Renal cortical epithelial cell (primary cell): ENCODE measurements at regions not wholly inside any gene's neighbourhood (a gene's known extent, or its start where the extent isn't known, plus 50 kb on each side); places are given as distances from the start of the nearest gene placed in this dataset.
A peak's percentile ranks its signal among the peaks of the same experiment; 100 is the strongest.
"Not testable (repeated sequence)": the region's sequence is repeated elsewhere in the genome, so short reads cannot be mapped to it uniquely, and the experiment has no call there.

ENCODE experiments used
- DNase-seq: peaks from one replicate; pipeline ENCODE4 v3.0.0-alpha.2; 2011; ENCODE audit warnings: low read depth

DNA sequence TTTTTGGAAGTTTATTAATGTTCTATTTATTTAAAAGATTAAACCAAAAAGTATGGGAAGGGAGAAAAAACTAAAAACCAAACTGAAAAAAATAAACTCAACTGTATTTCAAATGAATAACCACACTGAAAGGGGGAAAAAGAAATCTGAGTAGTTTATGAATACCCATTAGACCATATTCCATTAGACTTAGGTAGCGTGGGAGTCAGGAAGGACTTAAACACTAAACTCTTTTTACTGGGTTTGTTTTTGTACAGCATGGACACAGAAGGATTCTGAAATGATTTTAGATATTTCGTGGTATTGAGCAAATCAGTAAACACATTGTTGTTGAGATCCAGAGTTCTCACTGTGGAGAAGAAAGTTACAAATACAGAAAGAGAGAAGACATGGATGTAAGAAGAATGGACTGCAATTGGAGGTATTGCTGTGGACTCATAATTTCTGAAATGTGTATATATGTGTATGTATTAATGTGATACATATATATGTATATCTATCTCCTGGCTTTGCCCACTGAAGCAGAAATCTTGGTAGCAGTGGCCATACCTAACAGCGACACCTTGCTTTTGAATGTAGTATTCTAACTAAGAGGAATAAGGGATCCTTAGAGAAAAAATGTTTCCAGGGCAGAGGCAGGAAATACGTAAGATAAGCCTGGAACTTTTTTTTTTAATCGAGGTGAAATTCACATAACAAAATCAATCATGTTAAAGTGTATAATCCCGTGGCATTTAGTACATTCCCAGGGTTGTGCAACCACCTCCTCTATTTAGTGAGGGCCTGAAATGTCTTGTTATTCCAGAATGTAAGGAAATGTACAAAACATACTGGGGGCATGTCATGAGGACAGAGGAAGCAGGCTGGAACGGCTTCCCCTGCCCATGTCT lies 228.8 kb downstream of the SMARCA2 start:
- DNase-seq, result no peak

DNA sequence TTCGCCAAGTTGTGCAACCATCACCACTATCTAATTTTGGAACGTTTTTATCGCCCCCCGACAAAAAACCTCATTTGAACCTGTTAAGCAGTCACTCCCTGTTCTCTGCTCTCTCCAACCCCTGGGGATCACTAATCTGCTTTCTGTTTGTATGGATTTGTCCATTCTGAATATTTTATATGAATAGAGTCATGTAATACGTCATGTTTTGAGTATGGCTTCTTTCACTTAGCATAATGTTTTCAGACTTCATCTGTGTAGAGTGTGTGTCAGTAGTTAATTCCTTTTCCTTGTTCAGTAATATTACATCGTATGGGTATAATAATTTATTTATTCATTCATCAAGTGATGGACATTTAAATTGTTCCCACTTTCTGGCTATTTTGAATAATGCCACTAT lies 232.2 kb downstream of the SMARCA2 start:
- DNase-seq, result no peak

DNA sequence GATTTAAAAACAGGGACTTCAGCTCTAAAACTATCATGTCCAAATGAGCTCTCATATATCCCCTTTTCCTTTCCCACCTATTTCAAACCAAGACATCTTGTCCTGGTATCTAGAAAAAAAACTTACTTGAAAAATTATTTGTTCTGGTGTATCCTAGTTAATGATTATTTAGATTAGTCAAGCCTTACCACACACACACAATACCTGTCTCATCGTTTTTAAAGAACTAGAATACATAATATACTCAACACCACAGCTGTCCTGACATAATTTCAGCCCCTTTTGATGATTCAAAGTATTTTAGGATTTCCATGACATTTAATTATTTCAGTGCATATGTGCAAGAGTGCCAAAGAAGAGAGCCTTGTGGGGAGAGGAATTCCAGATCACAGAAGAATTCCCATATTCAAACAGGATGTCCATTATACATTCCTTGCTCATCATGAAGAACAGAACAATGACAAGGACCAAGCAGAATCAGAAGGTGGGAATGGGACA lies 233.7 kb downstream of the SMARCA2 start:
- peak; percentile 74 for DNase-seq

DNA sequence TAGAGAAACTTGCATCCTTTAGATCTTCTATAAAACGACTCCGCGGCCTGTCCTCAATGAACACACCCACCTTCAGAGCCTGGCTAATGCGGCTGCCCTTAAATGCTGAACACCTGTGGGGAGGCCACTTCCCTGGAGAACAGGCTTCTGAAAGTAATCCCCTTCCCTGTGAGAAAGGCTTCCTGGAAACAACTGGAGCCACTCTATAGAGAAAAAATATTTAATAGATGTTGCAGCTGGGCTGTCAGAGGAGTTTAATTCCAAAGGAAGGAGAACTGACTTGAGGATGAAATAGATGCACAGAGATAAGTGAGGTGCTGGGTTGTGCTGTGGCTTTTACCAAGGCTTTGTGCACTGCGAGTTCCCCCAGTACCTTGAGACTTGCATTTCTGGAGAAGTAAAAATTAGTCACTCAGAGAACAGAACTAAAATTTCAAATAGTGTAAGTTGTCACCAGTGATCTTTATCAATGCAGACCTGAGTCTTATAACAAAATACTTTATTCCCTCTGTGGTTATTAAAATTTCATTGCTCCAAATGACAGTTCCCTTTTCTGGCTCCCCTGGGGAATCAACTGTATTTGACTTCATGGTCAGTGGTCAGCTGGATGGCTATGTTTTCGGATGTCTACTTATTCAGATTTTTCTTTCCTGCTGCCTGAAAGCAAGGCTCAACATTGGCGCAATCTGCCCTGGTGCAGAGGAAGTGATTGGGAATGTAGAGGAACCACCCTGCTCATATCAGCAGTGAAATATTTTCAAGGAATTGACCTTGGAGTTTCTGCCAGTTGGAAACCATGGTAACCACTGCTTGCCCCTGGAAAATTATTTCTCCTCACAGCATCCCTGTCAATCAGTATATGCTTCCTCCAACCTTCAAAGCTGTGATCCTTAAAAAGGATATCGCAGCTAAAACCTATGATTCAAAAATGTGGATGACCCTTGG lies 238.8 kb downstream of the SMARCA2 start:
- no peak for DNase-seq

DNA sequence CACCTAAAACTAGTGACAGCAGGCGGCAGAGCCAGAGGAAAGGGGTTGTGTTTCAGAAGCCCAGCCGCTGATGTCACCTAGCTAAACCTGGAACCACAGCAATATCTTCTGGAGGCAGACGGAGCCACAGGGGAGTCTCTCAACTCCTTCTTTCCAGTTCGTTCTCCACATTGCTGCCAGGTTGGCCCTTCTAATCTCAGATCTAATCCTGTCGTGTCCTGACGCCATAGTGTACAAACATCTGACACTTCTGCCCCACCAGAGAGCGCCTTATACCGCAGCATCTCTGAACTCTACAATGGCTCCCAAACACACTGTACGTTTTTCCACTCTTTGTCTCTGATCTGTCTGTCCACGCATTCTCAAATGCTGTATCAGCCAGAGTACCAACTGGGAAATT lies 240.0 kb downstream of the SMARCA2 start:
- no peak for DNase-seq

DNA sequence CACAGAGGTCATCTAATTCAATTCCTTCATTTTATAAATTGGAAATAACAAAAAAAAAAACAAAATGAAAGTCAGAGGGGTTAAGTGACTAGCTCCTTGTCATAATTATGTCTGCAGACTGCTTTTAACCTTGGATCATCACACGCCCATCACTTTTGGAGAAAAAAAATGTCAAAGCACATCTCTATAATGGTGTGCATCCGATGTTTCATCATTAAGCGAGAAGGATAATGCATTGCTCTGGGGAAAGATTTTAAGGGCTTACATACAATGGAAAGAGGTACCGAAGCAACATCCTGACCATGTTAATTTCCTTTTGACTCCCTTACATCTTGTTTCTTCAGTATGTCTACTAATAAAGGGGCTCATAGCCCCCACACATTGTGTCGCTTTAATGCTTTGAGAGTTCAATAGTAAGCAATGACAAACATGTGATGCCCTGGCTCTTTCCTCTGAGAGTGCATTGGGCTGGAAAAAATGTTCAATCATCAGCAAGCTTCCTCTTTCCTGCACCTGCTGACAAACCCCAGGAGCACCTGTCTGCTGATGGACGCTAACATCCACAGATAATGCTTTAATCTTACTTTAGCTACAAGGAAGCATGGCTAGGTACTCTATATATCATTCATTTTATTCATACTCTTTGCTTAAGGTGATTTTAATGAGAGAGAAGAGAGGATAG lies 242.2 kb downstream of the SMARCA2 start:
- no peak for DNase-seq

DNA sequence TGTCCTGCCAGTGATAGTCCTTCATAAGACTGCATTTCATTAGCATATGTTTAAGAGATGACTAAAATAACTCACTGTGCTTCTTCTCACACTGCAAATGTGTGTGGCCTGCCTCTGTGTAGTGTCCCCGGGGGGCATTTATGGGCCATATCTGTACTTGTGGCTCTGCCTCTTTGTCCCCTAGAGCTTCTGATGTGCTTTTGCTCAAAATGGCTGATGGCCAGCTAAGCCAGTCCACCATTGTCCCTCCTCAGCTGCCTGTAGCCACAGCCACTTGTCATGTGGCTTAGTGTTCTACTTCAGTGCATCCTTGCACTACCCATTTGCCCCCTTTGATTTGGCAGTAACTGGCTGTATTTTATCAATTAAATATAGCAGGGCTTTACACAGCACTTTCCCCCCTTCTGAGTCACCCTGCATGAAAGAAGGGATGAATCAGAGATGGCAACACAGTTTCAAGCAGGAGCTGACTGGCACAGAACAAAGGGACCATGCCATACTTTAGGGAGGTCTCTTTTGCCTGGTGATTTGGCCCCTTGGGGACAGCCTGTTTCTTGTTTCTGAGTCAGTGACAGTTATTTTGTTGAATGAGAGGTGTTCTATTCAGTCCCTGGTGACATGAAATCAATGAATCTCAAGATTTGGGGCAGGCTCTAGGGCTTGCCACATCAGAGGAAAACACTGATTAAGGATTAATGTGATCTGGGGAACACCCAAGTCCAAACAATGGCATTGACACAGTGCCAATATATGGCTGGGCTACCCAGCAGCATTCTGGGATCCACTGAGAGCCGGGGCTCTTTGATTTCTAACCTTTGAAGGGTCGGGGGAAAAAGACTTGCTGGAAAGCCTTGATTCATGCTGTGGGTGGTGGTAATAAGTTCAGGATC lies 245.5 kb downstream of the SMARCA2 start:
- DNase-seq, result peak; percentile 95

DNA sequence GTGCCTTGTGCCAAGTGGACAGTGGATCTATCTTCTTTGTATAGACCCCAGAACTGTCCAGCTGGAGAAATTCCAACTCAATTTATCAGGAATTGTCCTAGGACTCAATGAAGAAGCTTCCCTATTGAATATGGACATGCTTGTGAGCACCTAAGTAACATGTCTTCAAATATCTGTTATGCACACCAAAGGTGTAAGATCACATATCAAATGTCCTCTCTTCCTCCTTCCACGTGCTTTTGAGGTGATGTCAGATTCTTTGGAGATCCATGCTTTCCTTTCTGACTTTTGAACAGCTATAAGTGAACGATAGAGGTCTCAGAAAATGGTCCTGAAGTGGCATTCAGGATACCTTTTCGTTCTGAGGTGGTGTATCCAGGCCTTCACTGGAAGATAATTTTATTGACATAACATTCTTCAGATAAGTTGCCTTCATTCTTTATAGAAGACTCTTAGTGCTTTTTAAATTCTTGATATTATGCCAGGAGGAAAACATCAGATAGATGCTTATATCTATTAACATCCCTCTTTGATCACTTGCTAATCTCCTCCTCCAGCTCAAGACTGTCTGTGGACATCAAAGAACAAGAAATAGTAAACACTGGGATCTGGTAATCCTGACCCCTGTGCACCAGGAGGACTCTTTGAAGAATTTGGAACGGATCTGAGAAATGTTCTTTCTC lies 246.4 kb downstream of the SMARCA2 start:
- peak; percentile 6 for DNase-seq

DNA sequence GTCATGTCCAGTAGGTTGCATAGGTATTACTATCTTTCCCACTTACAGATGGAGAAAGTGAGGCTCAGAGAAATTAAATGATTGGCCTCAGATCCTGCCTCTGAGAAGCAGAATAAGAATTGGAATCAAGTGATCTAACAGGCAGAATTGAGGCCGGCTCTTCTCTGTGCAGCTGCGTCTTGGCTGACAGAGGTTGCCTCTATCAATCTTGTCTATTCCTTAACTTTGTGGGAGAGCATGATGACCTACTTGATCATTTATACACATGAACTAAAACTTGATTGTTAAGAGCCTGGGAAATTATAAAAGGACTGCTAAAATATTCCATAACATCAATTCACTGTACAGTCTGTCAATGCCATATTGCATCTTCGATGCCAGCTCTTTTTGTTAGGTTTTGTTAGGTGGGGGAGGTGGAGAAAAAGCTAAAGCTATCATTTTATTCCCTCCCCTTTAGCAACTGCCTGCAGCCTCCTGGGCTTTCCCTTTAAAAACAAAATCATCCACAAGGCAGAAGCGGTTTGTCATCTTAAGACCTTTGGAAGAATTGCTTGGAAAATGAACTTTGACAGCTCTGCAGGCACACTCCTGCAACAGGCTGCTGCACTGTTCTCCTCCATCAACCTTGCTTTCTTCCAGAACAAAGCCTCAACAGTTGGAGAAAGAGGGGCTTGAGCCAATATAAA lies 247.4 kb downstream of the SMARCA2 start:
- peak; percentile 36 for DNase-seq

DNA sequence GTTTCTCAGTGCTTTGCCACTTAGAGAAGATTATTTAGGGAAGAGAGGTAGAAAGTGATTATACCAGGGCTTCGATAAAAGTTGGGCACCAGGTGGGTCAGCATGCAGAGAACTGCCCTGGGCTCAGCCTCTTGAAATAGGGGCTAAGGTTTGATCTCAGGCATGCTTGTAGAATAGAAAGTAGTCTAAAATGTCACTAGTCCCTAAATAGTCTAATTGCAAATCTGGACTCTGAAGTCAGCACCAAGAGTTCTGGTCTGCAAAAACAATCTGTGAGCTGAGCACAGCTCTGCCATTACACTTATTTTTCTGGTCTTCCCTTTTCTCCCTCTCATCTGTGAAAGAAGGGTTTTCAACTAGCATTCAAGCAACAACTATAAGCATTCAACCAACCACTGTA lies 248.0 kb downstream of the SMARCA2 start:
- DNase-seq, result no peak

DNA sequence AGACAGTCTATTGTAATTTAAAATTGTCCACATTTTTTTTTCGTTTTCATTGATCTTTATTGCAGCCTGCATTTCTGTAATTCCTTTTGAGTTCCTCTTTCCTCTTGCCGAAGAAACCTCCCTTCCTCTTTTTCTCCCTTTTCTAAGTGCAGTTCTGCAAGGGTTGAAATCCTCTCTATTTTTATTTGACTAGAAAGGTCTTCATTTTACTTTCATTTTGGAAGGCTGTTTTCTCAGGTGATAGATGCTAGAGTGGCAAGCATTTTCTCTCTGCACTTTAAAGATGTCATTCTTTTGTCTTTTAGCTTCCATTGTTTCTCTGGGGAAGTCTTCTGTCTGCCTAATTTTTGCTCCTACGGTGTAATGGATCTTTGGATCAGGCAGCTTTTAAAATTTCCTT lies 248.5 kb downstream of the SMARCA2 start:
- no peak for DNase-seq

DNA sequence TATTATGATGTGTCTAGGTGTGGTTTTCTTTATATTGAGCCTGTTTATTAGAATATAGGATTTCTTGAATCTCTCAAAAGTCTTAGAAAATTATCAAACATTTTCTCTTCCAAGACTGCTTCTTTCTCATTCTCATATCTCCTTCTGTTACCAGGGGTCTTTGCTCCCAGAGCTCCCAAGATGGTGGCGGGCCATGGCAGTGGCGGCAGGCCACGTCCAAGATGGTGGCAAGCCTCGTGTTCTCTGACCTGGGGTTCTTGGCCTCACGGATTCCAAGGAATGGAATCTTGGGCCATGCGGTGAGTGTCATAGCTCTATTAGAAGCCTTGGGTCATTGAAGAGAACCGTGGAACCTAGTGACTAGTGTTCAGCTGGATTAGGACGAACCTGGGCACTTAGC lies 248.9 kb downstream of the SMARCA2 start:
- no peak for DNase-seq

DNA sequence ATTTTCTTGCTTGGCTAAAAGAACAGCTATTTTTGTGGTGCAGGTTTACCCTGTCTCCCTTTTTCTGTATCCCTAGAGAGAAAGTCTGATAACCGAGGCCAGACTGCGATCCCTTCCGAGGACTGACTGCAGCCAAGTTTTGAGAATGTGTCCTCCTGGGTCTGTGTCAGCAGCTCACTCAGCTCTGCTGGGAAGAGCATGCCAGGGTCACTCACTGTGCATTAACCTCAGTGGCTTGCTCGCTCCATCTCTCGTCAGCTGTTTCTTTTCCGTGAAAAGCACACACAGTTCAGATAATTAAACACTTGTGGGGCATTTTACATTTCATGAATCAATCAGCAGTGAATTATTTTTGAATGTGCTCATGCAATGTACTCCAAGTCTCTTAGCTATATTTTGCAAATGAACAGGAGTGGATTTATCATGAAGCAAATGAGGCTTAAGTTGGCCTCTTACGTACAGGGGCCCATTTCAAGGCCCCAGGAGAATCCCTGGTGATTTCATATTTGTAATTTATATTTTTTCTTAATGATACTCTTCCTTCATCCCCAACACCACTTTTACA lies 252.1 kb downstream of the SMARCA2 start:
- DNase-seq, result peak; percentile 8

DNA sequence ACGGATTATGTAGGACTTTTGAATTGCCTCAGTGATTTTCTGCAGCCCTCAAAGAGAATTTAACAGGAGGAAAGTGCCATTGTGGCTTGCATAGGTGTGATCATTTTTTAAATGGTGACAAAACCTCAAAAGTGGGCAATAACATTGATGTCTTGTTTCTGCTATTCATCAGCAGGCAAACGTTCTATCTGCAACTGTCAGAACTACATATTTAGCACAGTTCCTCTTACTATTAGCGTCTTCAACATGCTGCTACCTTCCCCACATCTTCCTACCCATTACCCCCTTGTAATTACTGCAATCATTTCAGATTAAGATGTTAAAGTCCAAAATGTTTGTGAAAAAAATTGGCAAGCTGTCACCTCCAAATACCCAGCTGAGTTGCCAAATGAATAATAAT lies 254.6 kb downstream of the SMARCA2 start:
- no peak for DNase-seq

DNA sequence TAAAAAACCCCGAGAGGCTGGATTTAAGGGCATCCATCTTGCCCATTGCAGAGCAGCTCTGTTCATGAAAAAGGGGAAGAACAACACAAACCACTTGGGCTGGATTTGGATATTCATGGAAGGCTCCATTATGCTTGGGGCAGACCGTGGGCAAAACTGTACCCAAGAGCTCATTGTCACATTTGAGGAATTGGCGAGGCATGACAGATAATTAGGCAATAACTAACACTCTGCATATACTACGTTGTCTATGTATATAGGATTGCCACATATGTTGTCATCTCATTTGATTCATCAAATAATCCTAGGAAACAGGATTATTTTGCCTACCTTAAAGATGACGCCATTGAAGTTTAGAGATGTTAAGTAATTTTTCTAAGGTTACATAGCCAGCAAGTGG lies 255.4 kb downstream of the SMARCA2 start:
- DNase-seq, result no peak

DNA sequence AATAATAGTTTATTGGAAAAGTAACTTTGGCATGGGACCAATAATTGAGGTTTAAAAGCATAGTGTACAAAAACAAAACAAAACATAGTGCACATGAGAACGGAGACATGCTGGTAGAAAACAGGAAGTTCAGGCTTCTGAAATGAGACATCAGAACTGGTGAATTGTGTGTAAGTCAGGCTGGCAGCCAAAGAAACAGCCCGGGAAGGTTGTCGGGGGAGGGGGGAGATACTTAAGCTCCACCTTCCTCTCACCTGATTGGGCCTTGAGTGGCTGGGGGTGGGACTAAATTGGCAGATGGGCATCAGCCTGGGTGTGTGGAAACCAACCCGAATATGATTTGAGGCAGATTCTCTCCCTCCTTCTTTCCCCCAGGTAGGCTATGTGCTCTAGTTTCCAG lies 256.3 kb downstream of the SMARCA2 start:
- peak; percentile 7 for DNase-seq

DNA sequence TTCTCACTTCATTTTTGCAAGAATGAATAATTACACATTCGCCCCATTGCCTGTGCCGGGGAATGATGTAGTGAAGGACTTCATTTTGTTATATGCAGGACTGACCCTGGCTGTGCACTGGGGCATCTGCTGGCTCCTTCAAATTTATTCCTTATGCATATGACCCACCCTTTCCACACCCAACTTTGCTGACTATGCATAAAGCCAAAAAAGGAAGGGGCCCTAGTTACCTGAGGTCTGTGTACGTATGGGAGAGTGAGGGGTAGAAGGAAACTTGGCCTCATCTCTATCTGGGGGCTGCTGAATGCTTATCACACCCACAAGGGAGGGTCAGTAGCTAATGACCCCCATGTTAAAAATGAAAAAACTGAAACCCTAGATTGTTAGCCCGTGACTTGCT lies 259.6 kb downstream of the SMARCA2 start:
- DNase-seq, result no peak

DNA sequence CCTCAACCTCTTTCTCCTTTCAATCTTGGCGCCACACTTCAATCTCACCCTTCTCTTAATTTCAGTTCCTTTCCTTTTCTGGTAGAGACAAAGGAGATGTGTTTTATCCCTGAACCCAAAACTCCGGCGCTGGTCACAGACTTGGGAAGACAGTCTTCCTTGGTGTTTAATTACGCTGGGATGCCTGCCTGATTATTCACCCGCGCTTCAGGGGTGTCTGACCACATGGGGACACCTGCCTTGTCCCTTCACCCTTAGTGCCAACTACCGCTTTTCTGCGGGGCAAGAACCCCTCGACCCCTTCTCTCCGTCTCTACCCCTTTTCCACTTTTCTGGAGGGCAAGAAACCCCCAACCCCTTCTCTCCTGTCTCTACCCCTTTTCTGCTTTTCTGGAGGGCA lies 261.1 kb downstream of the SMARCA2 start:
- no peak for DNase-seq

DNA sequence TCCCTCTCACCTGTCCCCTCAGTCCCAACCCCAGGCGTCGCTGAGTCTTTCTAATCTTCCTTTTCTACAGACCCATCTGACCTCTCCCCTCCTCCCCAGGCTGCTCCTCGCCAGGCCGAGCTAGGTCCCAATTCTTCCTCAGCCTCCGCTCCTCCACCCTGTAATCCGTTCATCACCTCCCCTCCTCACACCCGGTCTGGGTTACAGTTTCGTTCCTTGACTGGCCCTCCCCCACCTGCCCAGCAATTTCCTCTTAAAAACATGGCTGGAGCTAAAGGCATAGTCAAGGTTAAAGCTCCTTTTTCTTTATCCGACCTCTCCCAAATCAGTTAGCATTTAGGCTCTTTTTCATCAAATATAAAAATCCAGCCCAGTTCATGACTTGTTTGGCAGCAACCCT lies 262.0 kb downstream of the SMARCA2 start:
- not testable (repeated sequence) for DNase-seq
